COLO829 (cell line): ENCODE measurements at regions not wholly inside any gene's neighbourhood (a gene's known extent, or its start where the extent isn't known, plus 50 kb on each side); places are given as distances from the start of the nearest gene placed in this dataset.
"Not testable (repeated sequence)": the region's sequence is repeated elsewhere in the genome, so short reads cannot be mapped to it uniquely, and the experiment has no call there.

Source experiments
- DNase-seq: peaks from one replicate; pipeline ENCODE4 v3.0.0; 2012; ENCODE audit warnings: low spot score

DNA sequence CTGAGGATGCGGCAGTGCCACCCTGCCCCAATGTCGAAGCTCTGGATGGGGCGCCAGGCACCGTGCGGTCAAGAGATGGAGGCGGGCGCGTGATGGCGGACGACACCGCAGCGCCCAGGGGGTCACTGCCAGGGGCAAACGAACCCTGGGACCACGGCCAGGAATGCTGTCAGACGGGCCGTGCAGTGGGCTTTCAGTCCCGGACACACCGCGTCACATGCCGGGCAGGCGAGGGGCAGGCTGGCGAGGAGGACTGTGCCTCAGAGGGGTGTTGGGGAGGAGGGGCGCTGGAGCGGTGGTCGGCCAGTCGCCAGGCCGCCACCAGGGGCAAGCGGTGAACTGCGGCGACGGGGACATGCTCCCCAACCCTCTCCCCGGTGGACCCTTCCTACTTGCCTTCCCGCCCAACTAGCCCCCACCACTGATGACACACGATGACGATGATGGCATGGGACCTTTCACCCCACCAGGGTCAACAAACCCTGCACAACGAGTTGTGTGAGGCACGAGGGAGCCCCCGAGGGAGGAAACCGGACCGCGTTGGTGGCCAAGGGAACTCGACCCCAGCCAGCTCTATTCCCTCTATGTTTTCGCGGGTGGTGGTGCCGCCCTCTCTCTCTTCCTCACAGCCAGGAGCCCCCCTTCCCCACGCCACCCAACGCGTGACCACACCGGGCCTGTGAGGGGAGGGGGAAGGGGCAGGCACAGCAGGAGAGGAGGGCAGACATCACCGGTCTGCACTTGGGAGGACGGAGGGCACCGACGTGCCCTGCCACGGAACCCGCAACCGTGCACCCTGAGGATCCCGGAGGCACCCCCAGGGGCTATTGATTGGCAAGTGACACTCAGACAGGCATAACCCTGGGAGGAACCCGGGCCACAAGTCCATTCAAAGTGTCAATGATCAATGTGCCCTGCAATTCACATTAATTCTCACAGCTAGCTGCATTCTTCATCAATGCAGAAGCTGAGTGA lies 1960.9 kb upstream of the DEFB115 start:
- DNase-seq, result no peak

DNA sequence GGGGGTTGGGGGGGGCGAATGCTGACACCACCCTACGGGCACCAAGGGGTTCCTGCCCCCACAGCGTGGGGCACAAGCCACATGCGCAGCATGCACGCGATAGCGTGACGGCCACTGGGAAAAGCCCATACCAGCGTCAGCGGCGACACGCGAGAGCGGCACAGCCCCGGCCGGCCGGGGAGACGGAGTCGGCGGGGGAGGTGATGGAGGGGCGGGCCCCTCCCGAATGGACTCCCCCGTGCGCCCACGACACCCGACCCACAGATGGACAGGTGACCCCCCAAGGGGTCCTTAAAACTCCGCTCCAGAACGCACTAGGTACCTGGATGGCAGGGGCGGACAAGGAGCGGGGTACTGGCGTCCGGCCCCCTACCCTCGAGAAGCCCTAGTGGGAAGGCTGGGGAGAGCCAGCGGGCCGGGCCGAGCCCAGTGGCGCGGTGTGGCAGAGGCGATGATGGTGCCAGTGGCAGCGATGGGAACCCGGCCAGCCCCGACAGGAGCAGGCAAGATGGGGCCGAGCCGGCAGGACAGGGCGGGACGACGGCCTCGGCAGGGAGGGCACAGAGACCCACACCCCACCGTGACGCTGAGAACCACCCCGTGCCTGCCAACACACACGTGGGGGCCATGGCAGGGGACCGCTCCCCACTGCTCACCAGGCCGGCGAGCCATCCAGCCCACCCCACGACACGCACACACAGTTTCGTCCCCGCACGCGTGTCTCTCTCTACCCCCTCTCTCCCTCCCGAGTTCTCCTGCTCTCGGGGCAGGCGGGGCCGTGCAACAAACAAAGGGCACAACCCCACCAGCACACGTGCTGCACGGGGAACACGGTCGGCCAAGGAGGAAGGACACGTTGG lies 1959.8 kb upstream of the DEFB115 start:
- DNase-seq, result no peak

DNA sequence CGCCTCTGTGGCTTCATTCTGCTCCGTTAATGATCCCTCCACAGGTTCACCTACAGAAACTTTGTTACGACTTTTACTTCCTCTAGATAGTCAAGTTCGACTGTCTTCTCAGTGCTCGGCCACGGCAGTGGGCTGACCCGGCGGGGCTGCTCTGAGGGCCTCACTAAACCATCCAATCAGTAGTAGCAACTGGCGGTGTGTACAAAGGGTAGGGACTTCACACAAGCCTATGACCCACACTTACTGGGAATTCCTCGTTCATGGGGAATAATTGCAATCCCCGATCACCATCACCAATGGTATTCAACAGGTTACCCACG lies 1959.2 kb upstream of the DEFB115 start:
- DNase-seq, result no peak

DNA sequence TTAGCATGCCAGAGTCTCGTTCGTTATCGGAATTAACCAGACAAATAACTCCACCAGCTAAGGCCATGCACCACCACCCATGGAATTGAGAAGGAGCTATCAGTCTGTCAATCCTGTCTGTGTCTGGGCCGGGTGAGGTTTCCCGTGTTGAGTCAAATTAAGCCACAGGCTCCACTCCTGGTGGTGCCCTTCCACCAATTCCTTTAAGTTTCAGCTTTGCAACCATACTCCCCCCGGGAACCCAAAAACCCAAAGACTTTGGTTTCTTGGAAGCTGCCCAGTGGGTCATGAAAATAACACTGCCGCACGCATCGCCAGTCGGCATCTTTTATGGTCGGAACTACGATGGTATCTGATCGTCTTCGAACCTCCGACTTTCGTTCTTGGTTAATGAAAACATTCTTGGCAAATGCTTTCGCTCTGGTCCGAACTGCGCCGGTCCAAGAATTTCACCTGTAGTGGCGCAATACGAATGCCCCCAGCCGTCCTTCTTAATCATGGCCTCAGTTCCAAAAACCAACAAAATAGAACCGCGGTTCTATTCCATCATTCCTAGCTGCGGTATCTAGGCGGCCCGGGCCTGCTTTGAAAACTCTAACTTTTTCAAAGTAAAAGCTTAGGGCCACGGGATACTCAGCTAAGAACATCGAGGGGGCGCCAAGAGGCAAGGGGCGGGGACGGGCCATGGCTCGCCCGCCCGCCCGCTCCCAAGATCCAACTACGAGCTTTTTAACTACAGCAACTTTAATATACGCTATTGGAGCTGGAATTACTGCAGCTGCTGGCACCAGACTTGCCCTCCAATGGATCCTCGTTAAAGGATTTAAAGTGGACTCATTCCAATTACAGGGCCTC lies 1958.5 kb upstream of the DEFB115 start:
- no peak for DNase-seq

DNA sequence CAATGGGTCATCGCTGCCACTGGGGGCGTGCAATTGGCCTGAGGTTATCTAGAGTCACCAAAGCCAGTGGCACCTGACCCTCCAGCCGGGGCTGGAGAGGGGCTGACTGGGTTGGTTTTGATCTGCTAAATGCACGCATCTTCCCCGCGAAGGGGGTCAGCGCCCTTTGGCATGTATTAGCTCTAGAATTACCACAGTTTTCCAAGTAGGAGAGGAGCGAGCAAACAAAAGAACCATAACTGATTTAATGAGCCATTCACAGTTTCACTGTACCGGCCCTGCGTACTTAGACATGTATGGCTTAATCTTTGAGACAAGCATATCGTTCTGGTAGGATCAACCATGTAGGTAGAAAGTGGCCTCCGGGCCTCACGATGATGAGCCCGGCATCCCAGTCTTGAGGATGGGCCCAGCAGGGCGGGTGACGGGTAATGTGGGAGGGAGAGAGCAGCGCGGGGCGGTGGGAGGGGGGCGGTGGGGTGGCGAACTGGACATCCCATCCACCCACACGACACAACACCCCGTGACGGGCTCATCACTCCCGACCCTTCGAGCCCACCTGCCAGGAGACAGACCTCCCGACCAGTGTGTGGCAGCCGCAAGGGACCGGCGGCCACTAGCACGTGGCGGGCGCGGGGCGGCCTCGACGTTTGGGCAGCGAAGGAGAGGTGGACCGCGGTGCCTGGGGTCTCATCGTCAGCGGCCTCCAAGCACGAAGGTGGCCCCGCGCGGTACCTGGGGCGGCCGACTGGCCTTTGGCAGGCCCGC lies 1957.5 kb upstream of the DEFB115 start:
- no peak for DNase-seq

DNA sequence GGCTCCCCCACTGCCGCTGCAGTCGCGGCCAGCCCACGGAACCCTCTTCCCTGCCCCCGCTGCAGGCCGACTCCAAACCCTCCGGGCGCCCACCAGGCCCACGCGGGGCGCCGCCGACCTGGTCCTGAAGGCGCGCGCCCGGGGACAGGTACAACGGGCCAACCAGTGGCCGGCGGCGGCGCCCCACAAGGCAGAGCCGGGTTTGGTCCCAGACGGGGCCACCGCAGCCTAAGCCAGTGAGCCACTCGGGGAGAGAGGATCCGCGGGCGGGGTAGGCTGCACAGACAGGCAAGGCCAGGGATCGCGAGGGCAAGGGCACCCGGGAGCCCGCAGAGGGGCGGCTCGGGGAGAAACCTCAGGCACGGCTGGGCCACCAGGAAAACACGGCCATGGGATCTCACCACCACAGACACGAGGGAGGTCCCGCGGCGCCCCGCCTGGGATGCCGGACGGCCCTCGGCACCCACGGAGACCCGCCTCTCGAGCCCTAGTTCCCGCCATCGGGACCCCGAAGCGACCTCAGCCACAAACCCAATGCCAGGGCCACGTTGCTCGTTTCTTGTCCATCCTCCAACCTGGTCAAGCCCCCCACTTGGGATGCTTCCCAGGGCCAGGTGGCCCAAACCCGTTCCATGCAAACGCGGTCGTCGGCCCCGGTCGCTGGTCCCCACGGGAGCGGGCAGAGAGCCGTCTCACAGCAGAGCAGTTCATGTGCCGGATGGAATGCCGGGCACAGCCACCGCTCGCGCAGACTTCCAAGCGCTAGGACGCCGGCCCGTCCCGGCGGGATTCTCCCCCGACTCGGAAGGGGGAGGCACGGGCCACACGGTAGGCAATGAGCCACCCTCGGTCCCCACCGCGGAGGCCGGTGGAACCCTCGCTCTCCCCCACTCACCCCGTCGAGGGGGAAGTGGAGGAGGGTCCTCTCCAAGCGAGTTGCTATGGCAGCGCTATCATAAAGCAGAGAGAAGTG lies 1956.6 kb upstream of the DEFB115 start:
- DNase-seq, result no peak

DNA sequence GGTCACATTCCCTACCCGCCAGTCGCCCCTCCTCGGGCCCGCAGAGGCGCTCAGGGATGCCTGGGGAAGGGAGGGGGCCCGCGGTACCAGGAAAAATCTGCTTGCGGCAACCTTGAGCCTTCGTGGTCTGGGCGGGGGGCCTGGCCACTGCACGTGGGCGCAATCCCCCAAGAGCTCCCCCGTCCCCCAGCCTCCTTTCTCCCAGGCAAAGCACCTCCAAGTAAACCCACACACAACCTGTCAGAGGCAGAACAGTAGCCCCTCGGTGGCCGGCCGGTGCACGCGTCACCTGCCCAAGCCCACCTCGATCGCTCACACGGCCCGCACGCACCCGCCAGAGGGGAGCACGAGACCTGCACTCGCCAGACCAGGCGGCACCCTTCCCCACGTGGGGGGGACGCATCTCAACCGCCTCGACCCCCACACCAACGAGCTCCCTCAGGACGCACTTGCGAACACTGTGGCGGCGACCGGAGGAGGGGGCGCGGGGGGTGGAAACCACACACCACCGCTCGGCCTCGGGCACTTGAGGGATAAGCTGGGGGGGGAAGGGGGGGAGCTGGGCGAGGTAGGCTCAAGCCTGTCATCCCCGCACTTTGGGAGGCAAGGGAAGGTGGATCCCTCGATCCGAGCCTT lies 1955.7 kb upstream of the DEFB115 start:
- no peak for DNase-seq

DNA sequence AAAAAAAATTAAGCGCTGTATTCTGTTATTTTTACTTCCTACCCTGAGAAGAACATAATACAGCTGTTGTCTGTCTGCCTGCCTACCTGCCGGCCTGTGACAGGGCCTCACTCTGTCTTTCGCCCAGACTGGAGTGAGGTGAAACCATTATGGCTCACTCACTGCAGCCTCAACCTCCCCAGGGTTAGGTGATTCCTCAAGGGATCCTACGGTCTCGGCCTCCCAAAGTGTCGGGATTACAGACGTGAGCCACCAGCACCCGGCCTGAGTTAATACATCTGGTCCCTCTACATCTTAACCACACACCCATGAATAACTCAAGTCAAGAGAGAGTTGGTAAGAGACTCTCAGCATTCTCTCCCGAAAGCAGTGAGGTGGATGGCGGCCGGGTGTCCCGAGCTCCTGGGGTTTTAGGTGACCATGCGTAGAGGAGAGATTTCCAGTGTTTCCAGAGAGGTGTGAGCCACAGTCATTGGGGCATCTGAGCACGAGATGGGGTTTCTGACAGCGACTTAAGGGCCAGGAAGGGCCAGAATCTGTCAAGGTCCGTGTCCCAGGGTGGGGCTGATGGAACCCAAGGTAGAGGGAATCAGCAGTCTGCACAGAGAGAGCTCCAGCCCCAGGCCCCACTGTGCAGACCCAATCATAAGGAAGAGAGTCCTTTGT lies 1954.4 kb upstream of the DEFB115 start:
- DNase-seq, result no peak

DNA sequence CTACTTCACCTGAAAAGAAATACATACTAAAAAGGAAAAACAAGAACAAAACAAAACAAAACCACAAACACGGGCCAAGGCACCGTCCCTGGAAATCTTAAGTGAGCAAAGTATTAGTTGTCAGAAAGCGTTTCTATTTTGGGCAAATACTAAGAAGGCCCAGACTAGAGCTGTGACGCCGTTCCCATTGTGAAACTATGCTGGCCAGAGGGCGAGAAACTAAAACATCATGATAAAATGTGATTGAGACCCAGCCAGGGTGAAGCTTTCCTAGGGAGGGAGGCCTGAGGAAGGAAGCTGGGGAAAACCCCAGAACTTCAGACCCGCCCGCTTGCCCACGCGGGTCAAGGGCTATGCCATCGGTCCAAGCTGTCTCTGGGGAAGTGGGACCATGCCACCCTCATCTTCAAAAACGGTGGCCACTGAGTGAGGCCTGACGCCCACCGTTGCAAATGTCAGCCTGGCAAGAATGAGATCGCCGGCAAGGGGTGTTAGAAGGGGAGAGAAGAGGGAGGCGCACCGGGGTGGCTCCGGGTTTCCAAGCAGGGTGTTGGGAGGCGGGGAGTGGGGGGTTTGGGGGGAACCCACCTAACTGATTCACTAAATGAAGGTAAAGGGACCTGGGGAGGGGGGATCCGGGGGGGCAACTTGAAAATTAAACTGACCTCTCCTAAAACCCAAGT lies 1950.9 kb upstream of the DEFB115 start:
- DNase-seq, result no peak

DNA sequence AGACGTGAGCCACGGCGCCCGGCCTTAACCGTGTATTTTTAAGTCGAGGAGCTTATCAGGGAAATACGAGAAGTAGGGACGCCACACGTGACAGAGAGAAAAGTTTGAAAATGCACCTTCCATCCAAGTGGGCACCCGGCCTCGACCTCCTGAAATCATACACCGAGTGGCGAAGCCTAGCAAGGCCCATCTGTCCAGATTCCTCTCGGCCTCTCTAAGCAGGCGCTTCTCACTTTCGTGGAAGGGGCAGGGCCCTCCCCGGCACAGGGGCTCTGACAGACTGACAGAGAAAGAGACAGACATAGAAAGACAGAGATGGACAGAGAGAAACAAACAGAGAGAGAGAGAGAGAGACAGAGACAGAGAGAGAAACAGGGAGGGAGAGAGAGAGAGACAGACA lies 1950.0 kb upstream of the DEFB115 start:
- not testable (repeated sequence) for DNase-seq

DNA sequence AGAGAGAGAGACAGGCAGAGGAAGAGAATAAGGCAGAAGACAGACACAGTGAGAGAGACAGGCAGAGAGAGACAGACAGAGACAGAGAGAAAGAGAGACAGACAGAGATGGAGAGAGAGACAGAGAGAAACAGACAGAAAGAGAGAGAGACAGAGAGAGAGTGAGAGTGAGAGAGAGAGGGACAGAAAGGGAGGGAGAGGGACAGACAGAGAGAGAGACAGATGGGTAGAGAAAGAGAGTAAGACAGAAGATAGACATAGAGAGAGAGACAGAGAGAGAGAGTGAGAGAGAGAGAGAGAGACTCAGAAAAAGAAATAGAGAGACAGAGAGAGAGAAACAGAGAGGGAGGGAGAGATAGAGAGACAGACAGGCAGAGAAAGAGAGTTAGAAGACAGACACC lies 1948.5 kb upstream of the DEFB115 start:
- not testable (repeated sequence) for DNase-seq

DNA sequence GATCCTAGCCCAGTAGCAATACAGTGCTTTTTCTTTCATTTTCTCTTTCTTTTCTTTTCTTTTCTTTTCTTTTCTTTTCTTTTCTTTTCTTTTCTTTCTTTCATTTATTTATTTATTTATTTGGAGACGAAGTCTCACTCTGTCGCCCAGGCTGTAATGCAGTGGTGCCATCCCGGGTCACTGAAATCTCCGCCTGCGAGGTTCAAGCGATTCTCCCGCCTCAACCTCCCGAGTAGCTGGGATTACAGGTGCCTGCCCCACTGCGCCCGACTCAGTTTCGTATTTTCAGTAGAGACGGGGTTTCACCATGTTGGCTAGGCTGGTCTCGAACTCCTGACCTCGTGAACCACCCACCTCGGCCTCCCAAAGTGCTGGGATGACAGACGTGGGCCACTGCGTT lies 1948.0 kb upstream of the DEFB115 start:
- DNase-seq, result not testable (repeated sequence)

DNA sequence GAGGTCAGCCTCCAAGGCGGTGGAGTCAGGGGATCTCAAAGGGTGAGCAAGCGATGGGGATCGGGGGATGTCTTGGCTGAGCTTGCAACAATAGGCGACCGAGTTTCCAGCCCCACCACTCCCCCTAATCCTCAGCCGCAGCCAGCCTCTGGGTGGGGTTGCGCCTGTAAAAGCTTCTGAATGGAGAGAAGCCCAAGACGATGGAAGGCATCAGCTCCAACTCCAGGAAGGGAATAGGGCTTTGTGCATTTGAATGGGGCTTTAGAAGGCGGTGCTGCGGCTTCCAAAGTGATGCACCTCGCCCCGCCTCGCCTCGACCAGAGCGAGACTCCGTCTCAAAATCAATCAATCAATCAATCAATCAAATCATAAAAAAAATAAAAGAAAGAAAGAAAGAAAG lies 1946.4 kb upstream of the DEFB115 start:
- not testable (repeated sequence) for DNase-seq

DNA sequence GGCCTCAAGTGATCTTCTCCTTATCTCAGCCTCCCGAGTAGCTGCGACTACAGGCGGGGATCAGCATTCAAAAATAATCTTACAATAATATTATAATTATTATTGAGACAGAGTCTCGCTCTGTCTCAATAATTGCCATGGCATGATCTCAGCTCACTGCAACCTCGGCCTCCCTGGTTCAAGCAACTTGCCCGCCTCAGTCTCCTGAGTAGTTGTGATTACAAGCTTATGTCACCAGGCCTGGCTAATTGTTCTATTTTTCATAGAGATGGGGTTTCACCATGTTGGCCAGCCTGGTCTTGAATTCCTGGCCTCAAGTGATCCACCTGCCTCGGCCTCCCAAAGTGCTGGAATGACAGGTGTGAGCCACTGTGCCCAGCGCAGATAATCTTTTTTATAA lies 1944.8 kb upstream of the DEFB115 start:
- DNase-seq, result not testable (repeated sequence)

DNA sequence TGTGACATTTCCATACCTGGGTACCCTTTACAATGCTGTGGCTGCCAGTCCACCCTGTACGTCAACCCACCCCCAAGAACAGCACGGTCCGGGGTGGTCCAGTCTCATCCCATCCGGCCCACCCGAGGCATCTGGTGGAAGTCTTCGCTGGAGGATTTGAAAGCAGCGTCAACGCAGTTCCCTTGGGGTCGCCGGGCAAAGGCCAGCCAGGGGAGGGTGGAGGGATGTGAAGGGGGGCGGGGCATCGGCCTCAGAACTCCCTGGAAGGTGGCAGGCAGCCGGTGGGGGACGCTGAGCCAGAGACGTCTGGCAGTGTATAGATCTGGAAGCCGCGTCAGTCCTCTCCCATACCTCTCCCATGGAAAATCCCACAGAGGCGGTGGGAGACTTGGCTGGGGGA lies 1944.0 kb upstream of the DEFB115 start:
- no peak for DNase-seq

DNA sequence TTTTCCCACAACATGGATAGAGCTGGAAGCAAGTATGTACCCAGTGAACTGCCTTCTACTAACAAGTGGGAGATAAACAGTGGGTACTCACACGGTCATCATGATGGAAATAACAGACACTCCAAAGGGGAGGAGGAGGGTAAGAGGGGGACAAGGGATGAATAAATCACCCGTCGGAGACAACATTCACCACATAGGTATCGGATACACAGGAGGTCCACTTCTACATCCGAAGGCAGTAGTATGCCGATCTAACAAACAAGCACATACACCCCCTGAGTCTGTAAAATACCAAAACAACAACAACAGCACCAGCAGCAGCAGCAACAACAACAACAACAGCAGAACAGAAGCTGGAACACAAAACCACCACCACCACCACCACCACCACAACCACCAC lies 1943.2 kb upstream of the DEFB115 start:
- no peak for DNase-seq

DNA sequence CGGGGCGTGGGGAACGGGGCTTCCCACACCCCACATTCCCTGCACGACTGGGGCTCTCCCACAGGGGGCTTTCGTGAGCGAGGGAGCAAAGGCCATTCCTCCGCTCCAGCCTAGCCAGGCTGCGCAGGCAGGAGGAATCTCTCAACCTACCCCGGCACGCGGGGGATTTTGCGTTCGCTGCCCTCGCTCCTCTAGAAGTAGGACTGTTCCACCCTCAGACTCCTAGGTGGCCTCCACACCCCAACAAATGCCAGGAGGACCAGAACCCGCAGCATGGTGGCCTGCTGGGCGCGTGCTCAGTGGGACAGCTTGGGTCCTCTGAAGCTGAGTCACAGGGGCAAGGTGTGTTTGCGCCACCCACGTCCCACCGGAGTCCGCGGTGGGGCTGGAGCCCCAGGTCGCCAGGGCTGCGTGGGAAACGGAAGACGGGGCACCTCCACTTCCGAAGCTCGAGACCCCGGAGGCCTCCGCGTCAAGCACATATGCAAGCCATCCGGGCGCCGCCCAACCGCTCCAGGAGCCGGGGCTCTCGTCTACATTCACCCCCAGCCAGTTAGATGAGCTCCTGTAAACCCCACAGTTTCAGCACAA lies 1938.5 kb upstream of the DEFB115 start:
- DNase-seq, result no peak

DNA sequence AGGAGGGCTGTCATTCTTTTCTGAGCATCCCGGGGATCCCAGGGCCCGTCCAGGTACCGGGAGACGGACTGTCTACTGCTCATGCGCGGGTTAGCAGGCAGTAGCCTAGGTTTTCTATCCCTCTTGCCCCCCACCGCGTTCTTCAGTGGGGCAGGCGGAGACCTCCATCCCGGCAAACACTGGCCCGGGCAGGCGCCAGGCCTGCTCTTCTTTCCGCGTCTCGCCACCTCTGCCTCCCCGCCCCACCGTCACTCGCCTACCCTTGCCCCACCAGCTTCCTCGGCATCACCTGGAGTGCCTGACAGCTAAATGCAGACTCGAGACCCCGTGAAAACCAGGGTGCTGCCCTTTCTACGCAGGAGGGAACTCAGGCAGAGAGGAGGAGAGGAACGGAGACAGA lies 1937.7 kb upstream of the DEFB115 start:
- no peak for DNase-seq
